SK-N-MC (cell line): ENCODE measurements at regions not wholly inside any gene's neighbourhood (a gene's known extent, or its start where the extent isn't known, plus 50 kb on each side); places are given as distances from the start of the nearest gene placed in this dataset.

Source experiments
- EZH2 ChIP-seq: fragments of 200-600 bp; sonication (generic); IDR thresholded peaks from one replicate; pipeline ENCODE4 v1.6.1; 2017; ENCODE audit warnings: antibody characterized with exemption
- POLR2AphosphoS5 ChIP-seq: IDR thresholded peaks from 2 replicates; pipeline ENCODE4 v1.6.1; 2012; ENCODE audit warnings: mild to moderate bottlenecking, low read depth, low read length, borderline replicate concordance

- no peak for TF ChIP-seq POLR2AphosphoS5
- TF ChIP-seq EZH2, result no peak
Measured at GRCh38 chr6:56866917-56867522, 87.9 kb upstream of the BEND6 start.
